H1 (cell line): ENCODE measurements at regions not wholly inside any gene's neighbourhood (a gene's known extent, or its start where the extent isn't known, plus 50 kb on each side); places are given as distances from the start of the nearest gene placed in this dataset.

Experiments
- CTCF ChIA-PET: fragments of 300-600 bp; sonication (Branson Sonifier 250); formaldehyde crosslinking; loops from one replicate; lab custom pipeline; 2021; ENCODE audit not compliant: partially characterized antibody; lab: Charles Lee
- POLR2A ChIA-PET: fragments of 300-600 bp; sonication (Branson Sonifier 250); formaldehyde crosslinking; loops from one replicate; lab custom pipeline; 2021; ENCODE audit warnings: inconsistent platforms; ENCODE audit not compliant: partially characterized antibody; lab: Charles Lee
- DNase-seq, 2 experiments: peaks; one replicate each; pipeline versions ENCODE4 v3.0.0 to v3.0.0-alpha.2; 2010 to 2022; ENCODE audit warnings: low spot score in 2 of 2, low read depth in 1 of 2, mixed read lengths in 1 of 2
- FAIRE-seq: peaks from 2 replicates; lab custom pipeline; 2011; peaks lifted over from hg19 to GRCh38; lab: Jason Lieb, UNC
- H2AFZ ChIP-seq: 2 replicates; pipeline ENCODE4 v1.8.1; 2012; ENCODE audit warnings: low read length, inconsistent platforms
- H2AK5ac ChIP-seq: 2 replicates; pipeline ENCODE4 v1.6.1; 2013; ENCODE audit warnings: low read depth, low read length
- H2BK120ac ChIP-seq: replicated peaks from 2 replicates; pipeline ENCODE3; 2013; ENCODE audit warnings: low read depth, low read length, inconsistent platforms
- H2BK12ac ChIP-seq: 2 replicates; pipeline ENCODE4 v1.6.1; 2013; ENCODE audit warnings: low read depth, low read length
- H2BK15ac ChIP-seq: 2 replicates; pipeline ENCODE4 v1.6.1; 2013; ENCODE audit warnings: low read length
- H2BK20ac ChIP-seq: 2 replicates; pipeline ENCODE4 v1.6.1; 2013; ENCODE audit warnings: low read length
- H2BK5ac ChIP-seq: 2 replicates; pipeline ENCODE4 v1.6.1; 2013; ENCODE audit warnings: low read depth, low read length
- H3K14ac ChIP-seq: 2 replicates; pipeline ENCODE4 v1.6.1; 2013; ENCODE audit warnings: inconsistent platforms; ENCODE audit not compliant: insufficient read length
- H3K18ac ChIP-seq: 2 replicates; pipeline ENCODE4 v1.6.1; 2013; ENCODE audit warnings: low read length; ENCODE audit errors: extremely low read depth
- H3K23ac ChIP-seq: 2 replicates; pipeline ENCODE4 v1.6.1; 2013; ENCODE audit warnings: inconsistent platforms; ENCODE audit not compliant: insufficient read length
- H3K23me2 ChIP-seq: 2 replicates; pipeline ENCODE4 v1.6.1; 2013; ENCODE audit warnings: low read depth, low read length
- H3K27ac ChIP-seq: 2 replicates; pipeline ENCODE4 v1.6.1; 2011; ENCODE audit warnings: low read depth, low read length, inconsistent platforms
- H3K27me3 ChIP-seq, 4 experiments: replicated peaks in 1 of 4; 1 replicate in 1 of 4; 2 replicates in 3 of 4; pipeline versions ENCODE4 v1.6.1 to v1.8.1; 2011 to 2013; ENCODE audit warnings: low read length in 3 of 4, mild to moderate bottlenecking in 3 of 4, inconsistent platforms in 2 of 4, mixed read lengths in 2 of 4, moderate library complexity in 1 of 4; ENCODE audit not compliant: control insufficient read depth in 3 of 4, insufficient read depth in 3 of 4; ENCODE audit errors: extremely low read depth in 1 of 4
- H3K36me3 ChIP-seq, 4 experiments: 2 replicates each; pipeline versions ENCODE4 v1.6.1 to v1.8.1; 2011 to 2013; ENCODE audit warnings: mild to moderate bottlenecking in 4 of 4, low read length in 3 of 4, moderate library complexity in 2 of 4, control low read depth in 1 of 4, inconsistent platforms in 1 of 4; ENCODE audit not compliant: insufficient read depth in 4 of 4, control insufficient read depth in 2 of 4
- H3K4ac ChIP-seq: replicated peaks from 2 replicates; pipeline ENCODE3; 2013; ENCODE audit warnings: low read length, low read depth, mixed read lengths, inconsistent platforms; ENCODE audit not compliant: insufficient read length
- H3K4me1 ChIP-seq, 4 experiments: replicated peaks in 1 of 4; 1 replicate in 1 of 4; 2 replicates in 3 of 4; pipeline versions ENCODE4 v1.6.1 to v1.8.1; 2011 to 2013; ENCODE audit warnings: low read length in 3 of 4, inconsistent platforms in 2 of 4, mixed read lengths in 1 of 4; ENCODE audit not compliant: insufficient read depth in 4 of 4, control insufficient read depth in 3 of 4
- H3K4me2 ChIP-seq, 2 experiments: 2 replicates each; pipeline versions ENCODE4 v1.6.1 to v1.8.1; 2011 to 2013; ENCODE audit warnings: low read depth in 2 of 2, low read length in 2 of 2, control low read depth in 1 of 2, inconsistent platforms in 1 of 2, mild to moderate bottlenecking in 1 of 2; ENCODE audit not compliant: insufficient read depth in 1 of 2
- H3K4me3 ChIP-seq, 4 experiments: fragments of 200-600, 300-600 bp in 1 of 4; sonication (generic), shearing (Covaris generic), sonication (Bioruptor Twin) in 1 of 4; 2 replicates each; pipeline versions ENCODE4 v1.5.1 to v1.8.1; 2011 to 2016; ENCODE audit warnings: low read length in 4 of 4, low read depth in 3 of 4, control low read depth in 2 of 4, inconsistent platforms in 2 of 4, mild to moderate bottlenecking in 2 of 4, mixed read lengths in 1 of 4, moderate library complexity in 1 of 4; ENCODE audit not compliant: insufficient read depth in 2 of 4; ENCODE audit errors: extremely low read depth in 1 of 4
- H3K56ac ChIP-seq: replicated peaks from 2 replicates; pipeline ENCODE3; 2013; ENCODE audit warnings: low read depth, mild to moderate bottlenecking, mixed read lengths, low read length, inconsistent platforms; ENCODE audit not compliant: insufficient read length
- H3K79me1 ChIP-seq: 2 replicates; pipeline ENCODE4 v1.6.1; 2013; ENCODE audit warnings: low read depth, low read length, control low read depth
- H3K79me2 ChIP-seq, 2 experiments: 2 replicates each; pipeline versions ENCODE4 v1.6.1 to v1.8.1; 2012 to 2013; ENCODE audit warnings: low read length in 2 of 2, mild to moderate bottlenecking in 2 of 2, inconsistent platforms in 1 of 2; ENCODE audit not compliant: insufficient read depth in 2 of 2, control insufficient read depth in 1 of 2
- H3K9ac ChIP-seq, 4 experiments: replicated peaks in 1 of 4; 1 replicate in 1 of 4; 2 replicates in 3 of 4; pipeline versions ENCODE4 v1.6.1 to v1.8.1; 2011 to 2013; ENCODE audit warnings: low read depth in 3 of 4, low read length in 3 of 4, control low read depth in 2 of 4, mild to moderate bottlenecking in 2 of 4, moderate library complexity in 2 of 4, inconsistent platforms in 1 of 4; ENCODE audit errors: extremely low read depth in 1 of 4
- H3K9me3 ChIP-seq, 2 experiments: 2 replicates each; pipeline versions ENCODE4 v1.6.1 to v1.8.1; 2012 to 2013; ENCODE audit warnings: mild to moderate bottlenecking in 2 of 2, moderate library complexity in 2 of 2, control low read depth in 1 of 2, inconsistent platforms in 1 of 2, low read depth in 1 of 2, low read length in 1 of 2, mixed read lengths in 1 of 2; ENCODE audit not compliant: insufficient read depth in 2 of 2
- H4K20me1 ChIP-seq, 2 experiments: replicated peaks in 1 of 2; 2 replicates each; pipeline versions ENCODE3 to v1.8.1; 2011 to 2013; ENCODE audit warnings: inconsistent platforms in 2 of 2, low read length in 2 of 2, mild to moderate bottlenecking in 1 of 2; ENCODE audit not compliant: insufficient read depth in 2 of 2, control insufficient read depth in 1 of 2
- H4K5ac ChIP-seq: 2 replicates; pipeline ENCODE4 v1.6.1; 2013; ENCODE audit warnings: low read length, low read depth, mixed read lengths, inconsistent platforms; ENCODE audit not compliant: insufficient read length
- H4K8ac ChIP-seq: 2 replicates; pipeline ENCODE4 v1.8.0; 2013; ENCODE audit warnings: mild to moderate bottlenecking, moderate library complexity, low read length, inconsistent platforms; ENCODE audit not compliant: insufficient read depth; ENCODE audit errors: extremely low read depth
- H4K91ac ChIP-seq: replicated peaks from 2 replicates; pipeline ENCODE3; 2013; ENCODE audit warnings: low read length, mixed read lengths, inconsistent platforms; ENCODE audit not compliant: insufficient read length
- ASH2L ChIP-seq: fragments of 200-600, 300-600 bp; sonication (generic); IDR thresholded peaks from one replicate; pipeline ENCODE4 v1.7.1; 2017; ENCODE audit warnings: low read length
- CHD1 ChIP-seq: IDR thresholded peaks from 2 replicates; pipeline ENCODE4 v1.6.1; 2012; ENCODE audit warnings: low read depth, low read length, improper control_type of control experiment
- GTF2F1 ChIP-seq: IDR thresholded peaks from 2 replicates; pipeline ENCODE4 v1.6.1; 2012; ENCODE audit warnings: low read depth, low read length, improper control_type of control experiment, borderline replicate concordance
- HDAC2 ChIP-seq, 2 experiments: fragments of 300-600 bp in 1 of 2; sonication (generic) in 1 of 2; IDR thresholded peaks; 2 replicates each; pipeline ENCODE4 v1.6.1; 2011 to 2012; ENCODE audit warnings: low read depth in 2 of 2, low read length in 2 of 2, mild to moderate bottlenecking in 2 of 2, moderate library complexity in 2 of 2, borderline replicate concordance in 1 of 2, inconsistent platforms in 1 of 2
- HDAC6 ChIP-seq: IDR thresholded peaks from one replicate; pipeline ENCODE4 v1.7.1; 2012; ENCODE audit warnings: low read depth, mild to moderate bottlenecking, inconsistent platforms, low read length, moderate library complexity
- KDM4A ChIP-seq: IDR thresholded peaks from one replicate; pipeline ENCODE4 v1.7.1; 2012; ENCODE audit warnings: low read depth, mild to moderate bottlenecking, moderate library complexity, low read length, inconsistent platforms; ENCODE audit not compliant: severe bottlenecking
- MAFK ChIP-seq: IDR thresholded peaks from 2 replicates; pipeline ENCODE4 v1.6.1; 2012; ENCODE audit warnings: low read depth, mild to moderate bottlenecking, improper control_type of control experiment, low read length
- RXRA ChIP-seq: IDR thresholded peaks from 2 replicates; pipeline ENCODE4 v1.6.1; 2011; ENCODE audit warnings: low read depth, mild to moderate bottlenecking, low read length, moderate library complexity; ENCODE audit not compliant: insufficient read depth
- SAP30 ChIP-seq: fragments of 300-600 bp; sonication (generic); IDR thresholded peaks from 2 replicates; pipeline ENCODE4 v1.7.1; 2012; ENCODE audit warnings: low read length, moderate library complexity, mild to moderate bottlenecking, inconsistent platforms; ENCODE audit not compliant: insufficient read depth, insufficient replicate concordance
- SIRT6 ChIP-seq: IDR thresholded peaks from one replicate; pipeline ENCODE4 v1.7.1; 2012; ENCODE audit warnings: low read length, inconsistent platforms
- SP1 ChIP-seq: IDR thresholded peaks from 2 replicates; pipeline ENCODE4 v1.6.1; 2011; ENCODE audit warnings: low read depth, low read length
- TAF7 ChIP-seq: optimal IDR thresholded peaks from 2 replicates; pipeline ENCODE3; 2011; ENCODE audit warnings: low read depth, mild to moderate bottlenecking, inconsistent platforms, low read length, moderate library complexity, borderline replicate concordance
- TCF12 ChIP-seq: IDR thresholded peaks from 2 replicates; pipeline ENCODE4 v1.6.1; 2011; ENCODE audit warnings: low read depth, mild to moderate bottlenecking, low read length
- YY1 ChIP-seq: IDR thresholded peaks from 2 replicates; pipeline ENCODE4 v1.6.1; 2011; ENCODE audit warnings: low read depth, mild to moderate bottlenecking, low read length
- WGBS, 2 experiments: shearing (Covaris generic) in 1 of 2; methylation state at CpG; one replicate each; pipeline versions ENCODE4 v1.1.6 to v1.1.7; 2013 to 2015; ENCODE audit warnings: low lambda C conversion rate in 2 of 2, mixed read lengths in 2 of 2, inconsistent platforms in 1 of 2, low coverage in 1 of 2, missing lambda C conversion rate in 1 of 2; ENCODE audit not compliant: insufficient replicate concordance in 2 of 2, insufficient coverage in 1 of 2, insufficient read length in 1 of 2; ENCODE audit errors: extremely low coverage in 1 of 2, missing lambda C conversion rate in 1 of 2; 5-methylcytosine and 5-hydroxymethylcytosine counted together

DNA sequence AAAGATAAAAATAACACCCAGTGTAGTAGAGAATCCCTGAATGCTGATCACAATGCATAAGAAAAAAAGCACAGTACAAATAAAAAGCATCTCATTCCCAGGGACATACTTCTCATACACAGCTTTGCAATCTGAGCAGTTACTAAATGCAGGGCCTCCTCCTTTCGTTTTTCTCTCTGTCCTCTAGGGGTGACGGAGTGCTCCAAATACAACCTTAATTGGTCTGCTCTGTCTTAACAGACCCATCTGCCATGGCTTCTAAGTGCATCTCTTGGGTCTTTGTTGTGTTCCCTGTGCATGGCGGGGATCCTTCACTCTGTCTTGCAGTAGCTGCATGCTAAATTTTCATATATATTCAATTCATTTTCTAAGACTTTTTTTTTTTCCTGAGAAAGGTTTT is 1114.2 kb upstream of the RAG2 start (continued):
- no peak for TF ChIP-seq SP1

DNA sequence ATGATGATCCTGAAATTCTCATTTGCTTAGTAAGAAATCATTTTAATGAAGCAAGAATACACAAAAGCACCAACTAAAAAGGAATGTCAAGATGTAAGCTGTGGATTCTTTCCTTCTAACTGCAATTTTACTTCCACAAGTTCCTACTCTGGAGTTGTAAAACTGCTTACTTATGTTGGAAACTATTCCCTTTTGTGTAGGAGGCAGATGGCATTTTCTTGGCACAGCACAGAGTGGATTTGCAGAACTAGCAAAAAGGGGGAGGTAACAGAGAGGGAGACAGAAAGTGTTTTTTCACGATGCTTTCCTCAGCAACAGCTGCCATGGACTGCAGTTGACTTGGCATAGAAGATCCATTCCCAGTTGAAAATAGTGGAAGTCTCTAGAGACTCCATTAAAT is 1112.0 kb upstream of the RAG2 start:
- no peak for FAIRE-seq
- Histone ChIP-seq H2AK5ac (no peak overlapping the region), H2BK20ac (no peak overlapping the region), H4K91ac (no peak overlapping the region), H3K79me1 (no peaks in the 10 kb centered on the region), H3K23ac (no peak overlapping the region), H3K9me3 (no peaks in the 10 kb centered on the region), H3K27me3 (no peaks in the 10 kb centered on the region), H2BK5ac (no peak overlapping the region), H3K36me3 (no peaks in the 10 kb centered on the region), H3K4ac (no peak overlapping the region), H2BK120ac (no peak overlapping the region), H4K5ac (no peak overlapping the region), H3K4me2 (no peak overlapping the region), H2BK15ac (no peak overlapping the region), H3K18ac (no peak overlapping the region), H3K9ac (no peak overlapping the region), H3K23me2 (no peaks in the 10 kb centered on the region), H2AFZ (no peak overlapping the region), H4K20me1 (no peaks in the 10 kb centered on the region), H4K8ac (no peak overlapping the region), H3K4me3 (no peak overlapping the region), H3K27ac (no peak overlapping the region), H3K4me1 (no peaks in the 10 kb centered on the region), H3K79me2 (no peaks in the 10 kb centered on the region), H3K14ac (no peak overlapping the region), H2BK12ac (no peak overlapping the region), H3K56ac (no peak overlapping the region)
- DNase-seq: no peak
- POLR2A ChIA-PET: no interaction called here
- CTCF ChIA-PET: no interaction called here
- WGBS, 2 experiments: 100% methylated on average over 1 of the region's 1 CpG; no CpG with 5 or more reads in 1 of the 2 experiments
- no peak for TF ChIP-seq SIRT6
- no peak for TF ChIP-seq RXRA
- no peak for TF ChIP-seq MAFK
- TF ChIP-seq CHD1: no peak
- no peak for TF ChIP-seq YY1
- TF ChIP-seq TAF7: no peak
- no peak for TF ChIP-seq SAP30
- no peak for TF ChIP-seq HDAC2 (IDR thresholded peaks at IDR 0.05; ENCODE audit: borderline replicate concordance in 1 of 2, low read depth in 2 of 2, low read length in 2 of 2)
- no peak for TF ChIP-seq ASH2L
- TF ChIP-seq KDM4A: no peak
- TF ChIP-seq TCF12: no peak
- no peak for TF ChIP-seq HDAC6
- TF ChIP-seq GTF2F1: no peak
